GM18868 (cell line): ENCODE measurements at regions not wholly inside any gene's neighbourhood (a gene's known extent, or its start where the extent isn't known, plus 50 kb on each side); places are given as distances from the start of the nearest gene placed in this dataset.

ENCODE experiments used
- ATAC-seq: cut with Tn5 transposase; IDR thresholded peaks from one replicate; pipeline ENCODE4 v1.9.1; 2021; ENCODE audit warnings: mild to moderate bottlenecking, moderate library complexity; ENCODE audit not compliant: unreplicated experiment

DNA sequence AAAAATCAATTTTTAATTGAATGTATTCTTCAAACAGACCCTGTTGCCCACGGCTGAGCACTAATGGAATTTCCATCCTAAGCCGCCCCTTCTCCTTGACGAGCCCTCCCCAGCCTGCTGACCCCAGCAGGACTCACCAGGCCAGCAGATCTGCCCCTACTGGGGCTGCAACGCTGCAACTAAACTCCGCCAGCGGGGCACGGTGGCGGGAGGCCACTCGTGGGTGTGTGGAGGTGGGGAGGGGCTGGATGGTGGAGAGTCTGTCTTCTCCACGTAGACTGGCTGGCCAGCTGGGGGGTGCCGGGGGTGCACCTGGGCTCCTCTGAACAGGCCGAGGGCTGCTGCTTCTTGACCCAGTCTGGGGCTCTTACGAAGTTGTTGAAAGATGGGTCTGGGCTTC lies 67.8 kb downstream of the ENGASE start:
- ATAC-seq, result no peak

DNA sequence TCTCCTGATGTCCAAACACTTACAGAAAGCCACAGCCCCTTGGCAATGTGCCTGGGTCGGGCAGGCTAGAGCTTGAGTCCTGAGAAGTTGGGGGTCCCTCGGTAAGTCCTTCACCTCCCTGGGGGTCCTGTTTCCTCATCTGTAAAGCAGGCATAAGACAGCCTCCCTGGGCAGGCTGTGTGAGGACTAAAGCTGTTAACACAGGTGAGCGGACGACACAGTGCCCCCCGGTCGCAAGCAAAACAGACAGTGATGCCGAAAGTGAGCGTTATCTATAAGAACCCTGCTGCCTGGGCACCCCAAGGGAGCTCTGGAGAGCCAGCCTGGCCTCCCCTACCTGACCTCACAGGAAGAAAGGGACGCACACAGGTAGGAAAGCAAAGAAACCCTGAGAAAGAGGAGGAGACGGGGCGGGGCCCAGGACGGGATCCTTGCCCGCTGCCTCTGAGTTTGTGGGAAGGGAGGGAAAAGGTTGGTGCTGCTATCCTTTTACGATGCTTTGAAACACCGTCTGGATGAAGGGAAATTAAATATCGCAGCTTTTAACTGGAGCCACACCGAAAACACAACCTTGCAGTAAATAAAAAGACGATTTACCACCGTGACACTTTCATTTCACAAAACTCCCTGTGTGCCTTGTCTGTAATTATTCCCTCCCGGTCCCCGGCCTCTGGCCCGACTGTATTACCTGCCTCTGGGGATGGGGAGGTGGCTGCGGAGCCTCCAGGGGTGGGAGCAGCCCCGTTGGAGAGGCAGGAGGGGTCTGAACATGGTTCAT lies 67.1 kb downstream of the ENGASE start:
- no peak for ATAC-seq

GRCh38 chr17:79138826-79139225 lies 64.2 kb downstream of the ENGASE start:
- ATAC-seq, result no peak

- ATAC-seq, result no peak
Observed at GRCh38 chr17:79137789-79138165, 63.2 kb downstream of the ENGASE start.

- no peak for ATAC-seq
Observed at GRCh38 chr17:79137015-79137788, 62.6 kb downstream of the ENGASE start.

- no peak for ATAC-seq
Observed at GRCh38 chr17:79136596-79136995, 62.0 kb downstream of the ENGASE start.
